ENCODE measurements at regions not wholly inside any gene's neighbourhood (a gene's known extent, or its start where the extent isn't known, plus 50 kb on each side); places are given as distances from the start of the nearest gene placed in this dataset.

- H3K18ac ChIP-seq (ENCODE audit: insufficient read length, low read depth, low read length), result no peak overlapping the region
- no peak overlapping the region for H3K4ac ChIP-seq (ENCODE audit: low read depth, low read length)
- Mint-ChIP-seq H3K27ac (no peak overlapping the region), H3K4me3 (no peak overlapping the region), H3K4me1 (0 out of 4 replicates have a peak, but pooled peaks cover 0 to 3% of the 10 kb centered on the region in 2 experiments), H3K36me3 (ENCODE audit: insufficient read depth in 1 of 3, low read depth in 3 of 3) (peaks cover 2 to 9% (median 3%) of the 10 kb centered on the region in 3 experiments; a peak in 5 of 7 replicates), H3K9me3 (peaks cover 8% of the 10 kb centered on the region in 2 experiments; a peak in 4 of 5 replicates), H3K27me3 (ENCODE audit: low read depth) (no peaks in the 10 kb centered on the region)
- no peak overlapping the region for H2BK12ac ChIP-seq (ENCODE audit: insufficient read length, low read depth, low read length)
- no peak overlapping the region for H3K56ac ChIP-seq (ENCODE audit: insufficient read length, low read depth, low read length)
- H2AFZ ChIP-seq (ENCODE audit: low read length), result no peak overlapping the region
- H3K27me3 ChIP-seq (ENCODE audit: insufficient read depth, low read length), result no peaks in the 10 kb centered on the region
- H3K4me1 ChIP-seq (ENCODE audit: insufficient read depth, low read length), result no peaks in the 10 kb centered on the region
- no peaks in the 10 kb centered on the region for H3K23me2 ChIP-seq (ENCODE audit: insufficient read length, low read depth, low read length, poor library complexity, severe bottlenecking)
- H4K20me1 ChIP-seq (ENCODE audit: control insufficient read depth, insufficient read depth, insufficient read length), result no peaks in the 10 kb centered on the region
- no peak overlapping the region for H3K27ac ChIP-seq (ENCODE audit: insufficient read length, low read depth, low read length)
- no peak overlapping the region for H3K4me2 ChIP-seq (ENCODE audit: insufficient read depth, insufficient read length, low read length)
- no peak overlapping the region for H2BK20ac ChIP-seq (ENCODE audit: low read depth, low read length, poor library complexity, severe bottlenecking)
- H4K5ac ChIP-seq (ENCODE audit: insufficient read length, low read depth, low read length), result no peak overlapping the region
- no peak for TF ChIP-seq CTCF (conservative IDR thresholded peaks at IDR 0.05)
- no peak overlapping the region for H4K91ac ChIP-seq (ENCODE audit: insufficient read length, low read depth, low read length)
- H3K79me2 ChIP-seq (ENCODE audit: insufficient read depth, low read length), result no peaks in the 10 kb centered on the region
- H3T11ph ChIP-seq (ENCODE audit: low read length), result no peak overlapping the region
- no peak overlapping the region for H2BK120ac ChIP-seq (ENCODE audit: low read depth, low read length, poor library complexity, severe bottlenecking)
- no peaks in the 10 kb centered on the region for H3K79me1 ChIP-seq (ENCODE audit: insufficient read depth, low read depth, low read length, poor library complexity, severe bottlenecking)
- no peak overlapping the region for H3K14ac ChIP-seq (ENCODE audit: insufficient read depth, low read length)
- no peak for DNase-seq
- H2AK5ac ChIP-seq (ENCODE audit: insufficient read length, low read length), result no peak overlapping the region
- no peak overlapping the region for H3K23ac ChIP-seq (ENCODE audit: insufficient read length, low read depth, low read length)
- no peak overlapping the region for H4K8ac ChIP-seq (replicated peaks; ENCODE audit: insufficient read length, low read depth, low read length)
- H3K9me3 ChIP-seq (ENCODE audit: control insufficient read depth, low read depth, low read length), result no peaks in the 10 kb centered on the region
- no peak overlapping the region for H3K9ac ChIP-seq (ENCODE audit: extremely low read depth, insufficient read length, low read length)
- no CpG with 5 or more reads among the region's 3 CpGs for whole genome bisulfite sequencing (ENCODE audit: extremely low coverage, insufficient read length, low lambda C conversion rate)
- H2BK5ac ChIP-seq (ENCODE audit: insufficient read length, low read length), result no peak overlapping the region
- no peak overlapping the region for H2BK15ac ChIP-seq (ENCODE audit: low read depth, low read length)
Measured at GRCh38 chr14:58832095-58832521, 194.3 kb downstream of the DACT1 start.
